ENCODE measurements at regions not wholly inside any gene's neighbourhood (a gene's known extent, or its start where the extent isn't known, plus 50 kb on each side); places are given as distances from the start of the nearest gene placed in this dataset.

- Histone ChIP-seq H3K27me3 (replicated peaks; ENCODE audit: insufficient read depth) (no peaks in the 10 kb centered on the region), H3K4me1 (ENCODE audit: control insufficient read depth in 1 of 2, low read depth in 2 of 2) (no peaks in the 10 kb centered on the region), H3K27ac (no peak overlapping the region), H3K4me3 (no peak overlapping the region), H3K9me3 (no peaks in the 10 kb centered on the region), H3K36me3 (no peaks in the 10 kb centered on the region)
- ATAC-seq (ENCODE audit: insufficient number of reproducible peaks, low FRiP score, low read depth), result no peak
- DNase-seq (ENCODE audit: low spot score), result no peak
- no peak for TF ChIP-seq CTCF (IDR thresholded peaks at IDR 0.05)
Observed at GRCh38 chr1:14294006-14294405, 304.5 kb upstream of the KAZN start.

GRCh38 chr1:14294860-14295536 is 303.5 kb upstream of the KAZN start:
- Histone ChIP-seq H3K4me1 (ENCODE audit: control insufficient read depth in 1 of 2, low read depth in 2 of 2) (no peaks in the 10 kb centered on the region), H3K4me3 (no peak overlapping the region), H3K27me3 (replicated peaks; ENCODE audit: insufficient read depth) (no peaks in the 10 kb centered on the region), H3K36me3 (no peaks in the 10 kb centered on the region), H3K27ac (no peak overlapping the region), H3K9me3 (no peaks in the 10 kb centered on the region)
- TF ChIP-seq CTCF (IDR thresholded peaks at IDR 0.05), result no peak
- ATAC-seq (ENCODE audit: insufficient number of reproducible peaks, low FRiP score, low read depth) (no peak), DNase-seq (ENCODE audit: low spot score) (no peak)

GRCh38 chr1:14296795-14297194 is 301.7 kb upstream of the KAZN start:
- H3K27ac ChIP-seq, result no peak overlapping the region
- no peak for TF ChIP-seq CTCF (IDR thresholded peaks at IDR 0.05)
- no peaks in the 10 kb centered on the region for H3K36me3 ChIP-seq
- no peaks in the 10 kb centered on the region for H3K27me3 ChIP-seq (replicated peaks; ENCODE audit: insufficient read depth)
- no peak for DNase-seq (ENCODE audit: low spot score)
- no peaks in the 10 kb centered on the region for H3K4me1 ChIP-seq (ENCODE audit: control insufficient read depth in 1 of 2, low read depth in 2 of 2)
- no peak for ATAC-seq (ENCODE audit: insufficient number of reproducible peaks, low FRiP score, low read depth)
- H3K4me3 ChIP-seq, result no peak overlapping the region
- no peaks in the 10 kb centered on the region for H3K9me3 ChIP-seq

GRCh38 chr1:14297356-14297755 is 301.1 kb upstream of the KAZN start:
- no peaks in the 10 kb centered on the region for H3K27me3 ChIP-seq (replicated peaks; ENCODE audit: insufficient read depth)
- H3K27ac ChIP-seq, result no peak overlapping the region
- ATAC-seq (ENCODE audit: insufficient number of reproducible peaks, low FRiP score, low read depth) (no peak), DNase-seq (ENCODE audit: low spot score) (no peak)
- no peaks in the 10 kb centered on the region for H3K4me1 ChIP-seq (ENCODE audit: control insufficient read depth in 1 of 2, low read depth in 2 of 2)
- H3K4me3 ChIP-seq, result no peak overlapping the region
- TF ChIP-seq CTCF (IDR thresholded peaks at IDR 0.05), result no peak
- no peaks in the 10 kb centered on the region for H3K36me3 ChIP-seq
- no peaks in the 10 kb centered on the region for H3K9me3 ChIP-seq

GRCh38 chr1:14298806-14299205 is 299.7 kb upstream of the KAZN start:
- no peaks in the 10 kb centered on the region for H3K36me3 ChIP-seq
- no peaks in the 10 kb centered on the region for H3K9me3 ChIP-seq
- no peak for TF ChIP-seq CTCF (IDR thresholded peaks at IDR 0.05)
- H3K27ac ChIP-seq, result no peak overlapping the region
- no peaks in the 10 kb centered on the region for H3K27me3 ChIP-seq (replicated peaks; ENCODE audit: insufficient read depth)
- H3K4me3 ChIP-seq, result no peak overlapping the region
- DNase-seq (ENCODE audit: low spot score) (no peak), ATAC-seq (ENCODE audit: insufficient number of reproducible peaks, low FRiP score, low read depth) (no peak)
- H3K4me1 ChIP-seq (ENCODE audit: control insufficient read depth in 1 of 2, low read depth in 2 of 2), result no peaks in the 10 kb centered on the region
